KMS-11 (cell line): ENCODE measurements at regions not wholly inside any gene's neighbourhood (a gene's known extent, or its start where the extent isn't known, plus 50 kb on each side); places are given as distances from the start of the nearest gene placed in this dataset.

Experiments
- H2AFZ ChIP-seq: fragments of 200-600 bp; sonication (generic); 2 replicates; pipeline ENCODE4 v1.6.1; 2016; ENCODE audit warnings: antibody characterized with exemption, mixed run types, low read depth
- H3K27ac ChIP-seq: fragments of 200-600 bp; sonication (generic); 2 replicates; pipeline ENCODE4 v1.6.1; 2016; ENCODE audit warnings: mild to moderate bottlenecking, mixed run types
- H3K27me3 ChIP-seq: fragments of 200-600 bp; sonication (generic); 2 replicates; pipeline ENCODE4 v1.6.1; 2017; ENCODE audit warnings: mild to moderate bottlenecking, low read depth, mixed run types, moderate library complexity; ENCODE audit not compliant: insufficient read depth
- H3K36me3 ChIP-seq: fragments of 200-600 bp; sonication (generic); 2 replicates; pipeline ENCODE4 v1.6.1; 2017; ENCODE audit warnings: mild to moderate bottlenecking, mixed run types; ENCODE audit not compliant: insufficient read depth
- H3K4me1 ChIP-seq: fragments of 200-600 bp; sonication (generic); 2 replicates; pipeline ENCODE4 v1.6.1; 2016; ENCODE audit warnings: mild to moderate bottlenecking, low read depth, mixed run types; ENCODE audit not compliant: poor library complexity, severe bottlenecking
- H3K4me2 ChIP-seq: fragments of 200-600 bp; sonication (generic); 2 replicates; pipeline ENCODE4 v1.7.0; 2016; ENCODE audit warnings: mild to moderate bottlenecking, mixed run types
- H3K4me3 ChIP-seq: fragments of 200-600 bp; sonication (generic); IDR thresholded peaks from 2 replicates; pipeline ENCODE4 v1.6.1; 2017; ENCODE audit warnings: low read depth, low read length, mixed read lengths; ENCODE audit not compliant: insufficient read depth
- H3K79me2 ChIP-seq: fragments of 200-600 bp; sonication (generic); 2 replicates; pipeline ENCODE4 v1.6.1; 2016; ENCODE audit warnings: low read depth, mixed run types; ENCODE audit not compliant: insufficient read depth
- H3K9ac ChIP-seq: fragments of 200-600 bp; sonication (generic); 2 replicates; pipeline ENCODE4 v1.6.1; 2016; ENCODE audit warnings: mild to moderate bottlenecking, mixed run types
- H4K20me1 ChIP-seq: fragments of 200-600 bp; sonication (generic); 2 replicates; pipeline ENCODE4 v1.6.1; 2016; ENCODE audit warnings: mild to moderate bottlenecking, mixed run types; ENCODE audit not compliant: insufficient read depth
- CTCF ChIP-seq: fragments of 200-600 bp; sonication (generic); conservative IDR thresholded peaks from 2 replicates; pipeline ENCODE4 v1.6.1; 2017; ENCODE audit warnings: low read depth, mild to moderate bottlenecking, antibody characterized with exemption, low read length, moderate library complexity, mixed read lengths

- TF ChIP-seq CTCF, result no peak
- no peaks in the 10 kb centered on the region for H3K27me3 ChIP-seq
- no peak overlapping the region for H3K9ac ChIP-seq
- no peaks in the 10 kb centered on the region for H3K79me2 ChIP-seq
- no peak overlapping the region for H3K4me2 ChIP-seq
- H2AFZ ChIP-seq, result no peak overlapping the region
- H3K4me3 ChIP-seq, result no peak overlapping the region
- no peaks in the 10 kb centered on the region for H4K20me1 ChIP-seq
- no peaks in the 10 kb centered on the region for H3K4me1 ChIP-seq
- H3K36me3 ChIP-seq, result no peaks in the 10 kb centered on the region
- H3K27ac ChIP-seq, result no peak overlapping the region
Measured at GRCh38 chr3:182233405-182233804, 521.7 kb downstream of the SOX2 start.

GRCh38 chr3:182233957-182234356 is 522.2 kb downstream of the SOX2 start:
- H3K4me3 ChIP-seq, result no peak overlapping the region
- no peaks in the 10 kb centered on the region for H3K79me2 ChIP-seq
- H3K27ac ChIP-seq, result no peak overlapping the region
- no peak for TF ChIP-seq CTCF
- H4K20me1 ChIP-seq, result no peaks in the 10 kb centered on the region
- no peaks in the 10 kb centered on the region for H3K27me3 ChIP-seq
- H3K36me3 ChIP-seq, result no peaks in the 10 kb centered on the region
- H3K9ac ChIP-seq, result no peak overlapping the region
- no peak overlapping the region for H3K4me2 ChIP-seq
- no peak overlapping the region for H2AFZ ChIP-seq
- H3K4me1 ChIP-seq, result no peaks in the 10 kb centered on the region

- H3K27ac ChIP-seq, result no peak overlapping the region
- no peak overlapping the region for H3K9ac ChIP-seq
- no peak overlapping the region for H2AFZ ChIP-seq
- H3K4me2 ChIP-seq, result no peak overlapping the region
- no peaks in the 10 kb centered on the region for H3K36me3 ChIP-seq
- no peaks in the 10 kb centered on the region for H3K79me2 ChIP-seq
- no peak overlapping the region for H3K4me3 ChIP-seq
- H3K4me1 ChIP-seq, result no peaks in the 10 kb centered on the region
- no peaks in the 10 kb centered on the region for H4K20me1 ChIP-seq
- no peaks in the 10 kb centered on the region for H3K27me3 ChIP-seq
- no peak for TF ChIP-seq CTCF
Measured at GRCh38 chr3:182234881-182235280, 523.2 kb downstream of the SOX2 start.

- H3K27ac ChIP-seq, result no peak overlapping the region
- no peak overlapping the region for H3K4me2 ChIP-seq
- H3K27me3 ChIP-seq, result no peaks in the 10 kb centered on the region
- H4K20me1 ChIP-seq, result no peaks in the 10 kb centered on the region
- no peaks in the 10 kb centered on the region for H3K4me1 ChIP-seq
- H3K9ac ChIP-seq, result no peak overlapping the region
- TF ChIP-seq CTCF, result no peak
- no peaks in the 10 kb centered on the region for H3K79me2 ChIP-seq
- H3K4me3 ChIP-seq, result no peak overlapping the region
- H3K36me3 ChIP-seq, result no peaks in the 10 kb centered on the region
- H2AFZ ChIP-seq, result no peak overlapping the region
Measured at GRCh38 chr3:182235504-182235903, 523.8 kb downstream of the SOX2 start.

GRCh38 chr3:182238126-182238525 is 526.4 kb downstream of the SOX2 start:
- Histone ChIP-seq H3K9ac (no peak overlapping the region), H2AFZ (no peak overlapping the region), H4K20me1 (no peaks in the 10 kb centered on the region), H3K4me3 (no peak overlapping the region), H3K4me1 (peaks cover 5% of the 10 kb centered on the region), H3K4me2 (no peak overlapping the region), H3K79me2 (no peaks in the 10 kb centered on the region), H3K27me3 (no peaks in the 10 kb centered on the region), H3K27ac (no peak overlapping the region), H3K36me3 (no peaks in the 10 kb centered on the region)
- TF ChIP-seq CTCF, result no peak
